ENCODE measurements at regions not wholly inside any gene's neighbourhood (a gene's known extent, or its start where the extent isn't known, plus 50 kb on each side); places are given as distances from the start of the nearest gene placed in this dataset.

GRCh38 chr9:75671354-75671753 is 219.1 kb upstream of the PCSK5 start:
- TF ChIP-seq CTCF (conservative IDR thresholded peaks at IDR 0.05; ENCODE audit: low read depth, low read length) (no peak), MXI1 (IDR thresholded peaks at IDR 0.05; ENCODE audit: borderline replicate concordance, low read depth, low read length) (no peak), FOS (IDR thresholded peaks at IDR 0.05; ENCODE audit: low read depth, low read length) (no peak)
